Ramos (cell line): ENCODE measurements at regions not wholly inside any gene's neighbourhood (a gene's known extent, or its start where the extent isn't known, plus 50 kb on each side); places are given as distances from the start of the nearest gene placed in this dataset.
"Not testable (repeated sequence)": the region's sequence is repeated elsewhere in the genome, so short reads cannot be mapped to it uniquely, and the experiment has no call there.

ENCODE experiments used
- in situ Hi-C: fragments of 300-500 bp; cut with MboI; formaldehyde crosslinking; loops from one replicate; pipeline ENCODE4 v1.14.3; 2022; ENCODE audit warnings: low sequenced_read_pairs; ENCODE audit not compliant: unreplicated experiment

GRCh38 chr18:73707035-73707434, 440.6 kb downstream of the FBXO15 start:
- in situ Hi-C loops: no loop called here

GRCh38 chr18:73697353-73697752, 450.3 kb downstream of the FBXO15 start:
- in situ Hi-C loops: no loop called here

- in situ Hi-C loops: no loop called here
Measured at GRCh38 chr18:73696698-73697097, 450.9 kb downstream of the FBXO15 start.

GRCh38 chr18:73696171-73696570, 451.5 kb downstream of the FBXO15 start:
- in situ Hi-C loops: no loop called here

- in situ Hi-C loops: no loop called here
Measured at GRCh38 chr18:73693091-73693490, 454.5 kb downstream of the FBXO15 start.

GRCh38 chr18:73691624-73692023, 456.0 kb downstream of the FBXO15 start:
- in situ Hi-C loops: no loop called here

- in situ Hi-C loops: no loop called here
Measured at GRCh38 chr18:73691118-73691517, 456.5 kb downstream of the FBXO15 start.

GRCh38 chr18:73690222-73690621, 457.4 kb downstream of the FBXO15 start:
- in situ Hi-C loops: no loop called here

- in situ Hi-C loops: no loop called here
Measured at GRCh38 chr18:73688851-73689711, 458.6 kb downstream of the FBXO15 start.

- in situ Hi-C loops: no loop called here
Measured at GRCh38 chr18:73688161-73688560, 459.5 kb downstream of the FBXO15 start.

- in situ Hi-C loops: no loop called here
Measured at GRCh38 chr18:73684647-73685046, 463.0 kb downstream of the FBXO15 start.

- in situ Hi-C loops: no loop called here
Measured at GRCh38 chr18:73683409-73684238, 464.0 kb downstream of the FBXO15 start.

- in situ Hi-C loops: no loop called here
Measured at GRCh38 chr18:73681912-73682311, 465.7 kb downstream of the FBXO15 start.

GRCh38 chr18:73681398-73681797, 466.2 kb downstream of the FBXO15 start:
- in situ Hi-C loops: no loop called here

- in situ Hi-C loops: no loop called here
Measured at GRCh38 chr18:73679941-73680712, 467.5 kb downstream of the FBXO15 start.

GRCh38 chr18:73677450-73677849, 470.2 kb downstream of the FBXO15 start:
- in situ Hi-C loops: no loop called here

- in situ Hi-C loops: no loop called here
Measured at GRCh38 chr18:73674125-73674865, 473.3 kb downstream of the FBXO15 start.

- in situ Hi-C loops: not testable (repeated sequence)
Measured at GRCh38 chr18:73671480-73671879, 476.2 kb downstream of the FBXO15 start.

- in situ Hi-C loops: no loop called here
Measured at GRCh38 chr18:73670524-73670923, 477.1 kb downstream of the FBXO15 start.

- in situ Hi-C loops: no loop called here
Measured at GRCh38 chr18:73670039-73670438, 477.6 kb downstream of the FBXO15 start.
